GM19238 (cell line): ENCODE measurements at regions not wholly inside any gene's neighbourhood (a gene's known extent, or its start where the extent isn't known, plus 50 kb on each side); places are given as distances from the start of the nearest gene placed in this dataset.
"Not testable (repeated sequence)": the region's sequence is repeated elsewhere in the genome, so short reads cannot be mapped to it uniquely, and the experiment has no call there.

Experiments used
- DNase-seq: peaks from one replicate; pipeline ENCODE4 v3.0.0; 2011; ENCODE audit warnings: low spot score; ENCODE audit not compliant: insufficient read length

GRCh38 chr4:28772066-28772465 lies 1911.4 kb downstream of the STIM2 start:
- DNase-seq = no peak

GRCh38 chr4:28772788-28773187 lies 1912.1 kb downstream of the STIM2 start:
- DNase-seq = no peak

GRCh38 chr4:28774344-28774743 lies 1913.7 kb downstream of the STIM2 start:
- no peak for DNase-seq

GRCh38 chr4:28776004-28776403 lies 1915.4 kb downstream of the STIM2 start:
- no peak for DNase-seq

GRCh38 chr4:28784188-28784587 lies 1923.5 kb downstream of the STIM2 start:
- DNase-seq = no peak

DNA sequence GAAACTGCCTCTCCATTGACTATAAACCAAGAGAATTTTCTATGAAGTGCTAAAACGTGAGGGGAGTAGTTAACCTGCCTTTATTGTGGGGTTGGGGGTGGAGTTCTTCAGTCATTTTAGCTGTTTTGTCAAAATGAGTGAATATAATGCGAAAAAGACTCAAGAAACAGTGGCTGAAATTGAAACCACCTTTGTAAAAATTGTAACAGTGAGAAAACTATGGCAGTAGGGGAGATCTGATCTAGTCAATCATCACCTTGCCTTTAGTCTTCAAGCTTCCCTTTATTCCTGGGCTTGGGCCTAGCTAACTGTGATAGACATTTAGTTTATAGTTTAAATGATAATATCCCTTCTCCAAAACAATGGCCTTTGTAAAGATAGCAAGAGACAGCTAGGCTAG lies 1927.3 kb downstream of the STIM2 start:
- DNase-seq = no peak

DNA sequence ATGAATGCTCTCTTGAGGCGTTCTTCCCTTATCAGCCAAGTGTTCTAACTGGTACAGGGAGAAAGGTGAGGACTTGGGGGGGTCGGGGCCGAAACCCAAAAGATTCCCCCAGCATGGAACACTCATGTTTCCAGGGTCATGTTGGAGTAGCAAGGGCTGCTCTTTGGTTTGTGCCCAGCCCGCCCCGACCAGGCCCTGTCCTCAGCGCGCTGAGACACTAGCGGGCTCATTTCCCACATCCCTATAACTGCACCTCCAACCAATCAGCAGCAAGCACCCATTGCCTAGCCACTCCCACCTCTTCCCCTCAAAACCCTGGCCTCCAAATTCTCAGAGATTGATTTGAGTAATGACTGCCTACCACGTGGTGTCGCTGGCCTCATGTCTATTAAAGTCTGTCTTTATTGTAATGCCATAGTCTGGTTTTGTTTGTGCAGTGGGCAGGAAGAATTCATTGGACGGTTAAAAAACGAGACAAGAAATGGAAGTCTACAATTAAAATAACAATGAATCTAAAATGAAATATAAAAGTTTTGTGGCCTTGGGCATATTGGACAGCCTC lies 1928.4 kb downstream of the STIM2 start:
- no peak for DNase-seq

DNA sequence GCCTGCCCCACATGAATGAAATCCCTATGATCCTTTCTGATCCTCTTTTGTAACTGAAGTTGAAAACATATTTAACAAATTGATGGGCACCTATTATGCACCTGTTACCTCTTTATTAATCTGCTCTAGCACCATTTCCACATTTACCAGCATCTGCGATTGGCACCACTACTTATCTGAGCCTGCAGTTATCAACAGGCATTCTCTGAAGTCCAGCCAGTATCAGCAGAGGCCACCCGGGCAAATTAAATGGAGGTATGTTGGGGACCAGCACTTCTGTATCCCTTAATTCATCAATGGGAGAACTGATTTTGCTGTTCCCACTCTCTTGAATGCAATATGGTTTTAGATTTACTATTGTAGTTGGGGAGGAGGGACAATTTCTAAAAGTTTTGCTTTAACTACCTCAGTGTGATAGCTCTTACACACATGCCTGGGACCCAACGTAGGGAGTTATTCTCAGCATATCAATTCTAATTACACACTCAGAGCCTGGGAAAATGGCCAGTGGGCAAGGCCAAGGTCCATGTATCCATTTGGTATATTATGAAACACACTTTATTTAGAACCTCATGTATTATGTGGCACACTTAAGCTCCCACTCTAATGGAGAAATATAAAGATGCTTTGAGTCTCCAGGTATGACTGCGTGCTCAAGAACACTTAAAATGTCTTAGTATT lies 1927.1 kb upstream of the PCDH7 start:
- no peak for DNase-seq

DNA sequence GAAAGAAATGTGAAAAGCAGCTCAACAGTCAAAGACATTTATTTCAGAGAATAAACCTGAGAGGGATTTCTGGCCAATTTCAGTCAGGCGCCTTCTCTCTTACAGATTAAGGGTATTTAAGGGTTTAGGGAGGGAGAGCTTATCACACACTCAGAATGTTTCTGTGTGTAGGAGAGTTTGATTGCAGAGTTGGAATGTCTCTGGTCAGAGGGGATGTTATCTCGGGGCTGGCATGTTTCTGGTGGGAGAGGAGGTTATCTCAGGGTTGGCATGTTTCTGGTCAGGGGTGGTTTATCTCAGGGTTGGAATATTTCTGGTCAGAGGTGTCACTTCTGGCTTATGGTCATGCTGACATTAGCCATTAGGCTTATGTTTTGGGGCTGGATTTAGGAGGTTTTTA lies 1920.5 kb upstream of the PCDH7 start:
- no peak for DNase-seq

- no peak for DNase-seq
Observed at GRCh38 chr4:28811025-28811424, 1909.1 kb upstream of the PCDH7 start.

DNA sequence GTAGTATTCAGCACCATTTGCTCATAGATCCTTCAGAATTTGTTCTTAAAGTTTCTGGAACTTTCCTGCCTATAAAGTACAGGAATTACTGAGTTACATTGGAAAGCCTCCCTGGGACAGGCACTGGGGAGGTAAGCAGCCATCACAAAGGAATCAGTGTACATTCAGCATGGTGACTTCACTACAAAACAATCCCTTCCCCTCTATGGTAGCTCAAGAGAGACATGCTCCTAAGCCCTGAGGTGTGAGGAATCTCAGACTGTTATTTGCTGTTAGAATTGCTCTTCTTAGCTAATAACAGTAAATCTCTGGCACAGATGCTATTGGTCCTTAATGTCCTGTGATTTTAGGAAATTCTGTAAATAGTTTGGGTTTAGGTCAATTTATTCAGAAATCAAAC lies 1898.0 kb upstream of the PCDH7 start:
- no peak for DNase-seq

GRCh38 chr4:28827866-28828265 lies 1892.3 kb upstream of the PCDH7 start:
- DNase-seq = no peak

GRCh38 chr4:28831867-28832266 lies 1888.3 kb upstream of the PCDH7 start:
- no peak for DNase-seq

DNA sequence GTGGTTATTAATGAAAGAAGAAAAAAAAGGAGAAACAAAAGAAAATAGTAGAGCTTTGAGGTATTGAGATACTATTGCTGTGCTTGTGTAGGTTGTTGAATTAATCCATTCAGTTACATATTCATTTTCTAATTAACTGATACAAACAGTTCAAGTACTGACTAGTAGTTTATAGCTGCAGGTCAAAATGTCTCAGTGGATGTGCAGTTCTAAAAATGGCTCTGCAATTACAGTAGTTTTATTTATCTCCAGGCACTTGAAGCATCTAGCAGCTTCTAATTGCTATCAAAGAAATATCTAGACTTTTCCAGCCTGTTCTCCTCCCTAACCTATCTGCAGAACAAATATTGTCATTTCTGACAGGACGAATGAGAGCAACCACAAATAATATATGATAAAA lies 1887.7 kb upstream of the PCDH7 start:
- DNase-seq = no peak

DNA sequence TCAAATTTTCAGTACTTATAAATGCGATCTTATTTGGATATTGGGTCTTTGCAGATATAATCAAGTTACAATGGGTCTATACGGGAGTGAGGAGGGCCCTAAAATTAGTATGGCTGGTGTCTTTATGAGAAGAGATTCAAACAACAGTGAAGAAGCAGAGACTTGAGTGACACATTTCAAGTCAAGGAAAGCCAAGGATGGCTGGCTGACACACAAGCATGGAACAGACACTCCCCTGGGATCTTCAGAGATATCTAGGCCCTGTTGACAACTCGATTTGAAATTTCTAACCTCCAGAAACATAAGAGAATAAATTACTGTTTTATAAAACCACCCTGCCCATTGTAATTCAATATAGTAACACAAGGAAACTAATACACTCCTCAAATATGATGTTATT lies 1886.0 kb upstream of the PCDH7 start:
- no peak for DNase-seq

GRCh38 chr4:28835501-28835900 lies 1884.7 kb upstream of the PCDH7 start:
- DNase-seq = no peak

- no peak for DNase-seq
Observed at GRCh38 chr4:28842271-28842670, 1877.9 kb upstream of the PCDH7 start.

DNA sequence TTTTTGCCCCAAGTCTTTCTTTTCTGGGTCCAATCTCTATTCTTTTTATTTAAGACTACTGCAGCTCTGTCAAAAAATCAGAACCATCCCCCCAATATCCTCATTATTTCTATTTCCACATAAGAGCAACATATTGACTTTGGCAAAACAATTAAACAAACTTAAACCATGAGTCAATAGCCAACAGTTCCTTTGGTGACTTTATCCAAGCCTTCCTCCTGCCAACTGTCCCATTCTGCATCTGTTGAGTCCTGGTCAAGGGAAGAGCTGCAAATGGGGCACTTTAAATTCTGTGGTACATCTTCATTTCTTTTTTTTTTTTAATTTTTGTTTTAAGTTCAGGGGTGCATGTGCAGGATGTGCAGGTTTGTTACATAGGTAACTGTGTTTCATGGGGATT lies 1875.0 kb upstream of the PCDH7 start:
- no peak for DNase-seq

DNA sequence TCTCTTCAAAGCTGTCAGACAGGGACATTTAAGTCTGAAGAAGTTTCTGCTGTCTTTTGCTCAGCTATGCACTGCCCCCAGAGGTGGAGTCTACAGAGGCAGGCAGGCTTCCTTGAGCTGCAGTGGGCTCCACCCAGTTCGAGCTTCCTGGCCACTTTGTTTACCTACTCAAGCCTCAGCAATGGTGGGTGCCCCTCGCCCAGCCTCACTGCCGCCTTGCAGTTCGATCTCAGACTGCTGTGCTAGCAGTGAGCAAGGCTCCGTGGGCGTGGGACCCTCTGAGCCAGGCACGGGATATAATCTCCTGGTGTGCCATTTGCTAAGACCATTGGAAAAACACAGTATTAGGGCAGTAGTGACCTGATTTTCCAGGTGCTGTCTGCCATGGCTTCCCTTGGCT lies 1863.1 kb upstream of the PCDH7 start:
- not testable (repeated sequence) for DNase-seq

GRCh38 chr4:28868841-28869240 lies 1851.3 kb upstream of the PCDH7 start:
- no peak for DNase-seq

DNA sequence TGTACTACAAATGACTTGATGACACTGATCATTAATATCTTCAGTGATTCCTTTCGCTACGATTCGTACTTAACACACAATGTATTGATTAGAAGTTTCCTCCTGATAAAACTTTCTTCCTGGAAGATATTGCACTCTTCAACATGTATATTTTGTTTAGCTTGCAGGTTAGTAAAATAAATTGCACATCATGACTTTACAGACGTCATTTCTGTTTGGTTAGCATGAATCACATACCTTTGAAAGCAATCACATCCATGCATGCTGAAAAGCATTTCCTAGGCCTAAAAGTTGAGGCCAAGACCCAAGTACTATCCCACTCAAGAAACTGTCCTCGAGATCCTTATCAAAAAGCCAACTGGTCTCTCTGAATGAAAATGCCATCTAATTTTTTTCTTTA lies 1841.0 kb upstream of the PCDH7 start:
- DNase-seq = no peak

GRCh38 chr4:28879900-28880299 lies 1840.3 kb upstream of the PCDH7 start:
- DNase-seq = no peak

- DNase-seq = no peak
Observed at GRCh38 chr4:28883211-28883610, 1837.0 kb upstream of the PCDH7 start.

GRCh38 chr4:28886934-28887333 lies 1833.2 kb upstream of the PCDH7 start:
- DNase-seq = no peak
